KBM-7 (cell line): ENCODE measurements at regions not wholly inside any gene's neighbourhood (a gene's known extent, or its start where the extent isn't known, plus 50 kb on each side); places are given as distances from the start of the nearest gene placed in this dataset.
"Not testable (repeated sequence)": the region's sequence is repeated elsewhere in the genome, so short reads cannot be mapped to it uniquely, and the experiment has no call there.

Experiments
- DNase-seq: peaks from one replicate; pipeline ENCODE4 v3.0.0-alpha.2; 2015
- in situ Hi-C: fragments of 300-500 bp; cut with MboI; formaldehyde crosslinking; loops from 2 replicates; pipeline ENCODE4 v1.14.3; 2020; ENCODE audit warnings: low sequenced_read_pairs, low pct_unique_long_range_greater_than_20kb, mixed read lengths

GRCh38 chr3:153896197-153896596, 225.0 kb upstream of the ARHGEF26 start:
- DNase-seq: no peak
- in situ Hi-C loops: no loop called here

DNA sequence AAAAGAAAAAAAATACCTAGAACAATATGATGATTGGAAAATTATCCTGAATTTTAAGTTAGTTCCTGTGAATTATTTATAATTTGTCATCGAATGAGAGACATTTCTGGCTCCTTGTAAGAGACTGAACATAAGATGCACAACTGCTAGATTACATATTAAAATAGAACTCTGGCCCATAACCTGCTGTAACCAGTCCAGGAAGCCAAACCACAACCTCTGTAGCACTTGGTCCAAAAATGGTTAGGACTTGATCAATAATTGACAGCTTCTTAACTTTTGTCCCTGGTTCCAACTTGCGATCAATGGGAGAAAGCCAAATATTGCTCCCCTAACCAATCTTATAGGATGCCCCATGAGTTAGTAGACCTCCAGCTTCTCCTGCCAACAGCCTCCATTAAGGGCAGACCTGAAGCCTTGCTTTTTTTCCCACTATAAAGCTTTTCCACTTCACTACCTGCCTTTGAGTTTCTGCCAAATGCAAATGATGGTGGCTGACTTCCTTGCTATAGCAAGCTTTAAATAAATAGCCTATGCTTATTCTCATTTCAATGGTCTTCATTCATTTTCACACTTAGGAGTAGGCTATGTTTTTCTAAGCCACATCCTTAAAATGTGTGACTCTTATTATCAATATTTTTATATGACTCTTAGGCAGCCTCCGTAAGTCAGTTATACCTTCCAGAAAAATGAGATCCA, 224.0 kb upstream of the ARHGEF26 start:
- no peak for DNase-seq
- in situ Hi-C loops: no loop called here

DNA sequence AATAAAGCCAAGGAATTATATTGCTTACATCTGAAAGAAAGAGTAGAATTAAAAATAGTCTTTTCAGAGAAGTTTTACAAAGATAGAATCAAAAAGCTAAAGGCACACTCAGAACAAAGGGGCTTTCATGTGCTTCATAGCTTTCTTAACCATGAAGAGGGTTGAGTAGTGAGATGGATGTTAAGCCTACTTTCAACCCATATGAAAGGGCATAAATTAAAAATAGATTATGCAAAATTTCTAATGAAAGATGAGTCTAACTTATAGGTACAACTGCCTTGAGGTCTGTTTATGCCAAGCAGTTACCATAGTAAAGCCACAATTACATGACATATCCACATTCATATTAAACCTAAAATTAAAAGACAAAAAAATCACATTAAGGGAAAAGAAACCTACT, 223.3 kb upstream of the ARHGEF26 start:
- in situ Hi-C loops: no loop called here
- no peak for DNase-seq

DNA sequence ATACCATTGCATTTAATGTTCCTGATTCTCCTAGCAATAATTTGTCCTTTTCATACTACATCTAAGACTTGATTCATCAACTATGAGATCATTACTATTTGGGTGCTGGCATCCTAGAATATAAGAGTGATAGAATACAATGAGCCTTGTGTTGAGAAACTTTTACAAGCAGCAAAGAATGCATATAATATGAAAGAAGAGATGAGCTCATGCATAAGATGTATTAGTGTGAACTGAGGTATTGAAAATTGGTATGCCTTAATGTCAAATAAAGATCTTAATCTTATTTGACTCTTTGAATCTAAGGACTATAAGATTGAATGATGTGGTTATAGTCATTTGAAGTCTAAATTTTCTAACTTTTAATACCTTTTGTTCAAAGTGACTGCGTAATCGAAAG, 220.0 kb upstream of the ARHGEF26 start:
- DNase-seq: no peak

GRCh38 chr3:153901991-153902390, 219.2 kb upstream of the ARHGEF26 start:
- in situ Hi-C loops: no loop called here
- DNase-seq: no peak

More for the DNA sequence above, 220.0 kb upstream of the ARHGEF26 start:
- in situ Hi-C loops: no loop called here

GRCh38 chr3:153903430-153903829, 217.8 kb upstream of the ARHGEF26 start:
- DNase-seq: no peak
- in situ Hi-C loops: no loop called here

- in situ Hi-C loops: no loop called here
- DNase-seq: no peak
Measured at GRCh38 chr3:153906366-153906765, 214.8 kb upstream of the ARHGEF26 start.

DNA sequence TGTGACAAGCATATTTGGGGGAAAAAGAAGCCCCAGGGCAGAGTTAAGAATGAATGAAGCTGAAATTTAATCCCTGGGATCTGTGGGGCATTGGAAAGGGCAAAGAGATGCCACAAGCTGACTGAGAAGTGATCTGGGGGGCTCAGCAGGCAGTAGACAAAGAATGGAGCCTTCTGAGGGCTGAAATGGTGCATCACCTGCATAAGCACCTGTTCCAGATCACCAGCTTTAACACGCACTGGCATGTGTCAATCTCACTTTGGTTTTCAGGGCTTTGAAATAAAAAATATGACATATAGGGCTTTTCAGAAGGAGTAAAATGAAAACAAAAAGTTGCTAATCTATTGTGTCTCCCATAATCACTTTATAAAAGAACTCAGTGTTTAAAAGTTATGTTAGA, 210.8 kb upstream of the ARHGEF26 start:
- no peak for DNase-seq
- in situ Hi-C loops: no loop called here

DNA sequence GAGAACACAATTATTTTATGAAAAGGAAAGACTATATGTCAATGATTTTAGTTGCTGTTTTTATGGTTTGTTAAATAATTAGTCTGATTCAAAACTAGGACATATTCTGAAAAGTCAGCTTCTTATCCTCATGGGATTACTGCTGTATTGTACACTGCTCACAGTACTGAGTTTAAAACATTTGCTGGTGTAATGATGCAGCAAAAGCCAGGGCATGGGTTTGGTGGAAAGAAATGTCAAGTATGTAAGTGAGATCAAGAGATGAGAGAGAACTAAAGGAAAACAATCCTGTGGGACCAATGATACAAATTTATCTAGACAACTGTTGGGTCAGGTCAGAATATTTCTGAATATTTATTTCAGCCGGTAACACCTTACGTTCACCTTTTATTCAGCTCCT, 210.1 kb upstream of the ARHGEF26 start:
- in situ Hi-C loops: no loop called here
- no peak for DNase-seq

GRCh38 chr3:153919773-153920172, 201.4 kb upstream of the ARHGEF26 start:
- in situ Hi-C loops: no loop called here
- no peak for DNase-seq

- in situ Hi-C loops: no loop called here
- DNase-seq: no peak
Measured at GRCh38 chr3:153921826-153922225, 199.4 kb upstream of the ARHGEF26 start.

- no peak for DNase-seq
- in situ Hi-C loops: no loop called here
Measured at GRCh38 chr3:153925841-153926514, 195.2 kb upstream of the ARHGEF26 start.

GRCh38 chr3:153927107-153927506, 194.1 kb upstream of the ARHGEF26 start:
- in situ Hi-C loops: no loop called here
- DNase-seq: peak; percentile 37

DNA sequence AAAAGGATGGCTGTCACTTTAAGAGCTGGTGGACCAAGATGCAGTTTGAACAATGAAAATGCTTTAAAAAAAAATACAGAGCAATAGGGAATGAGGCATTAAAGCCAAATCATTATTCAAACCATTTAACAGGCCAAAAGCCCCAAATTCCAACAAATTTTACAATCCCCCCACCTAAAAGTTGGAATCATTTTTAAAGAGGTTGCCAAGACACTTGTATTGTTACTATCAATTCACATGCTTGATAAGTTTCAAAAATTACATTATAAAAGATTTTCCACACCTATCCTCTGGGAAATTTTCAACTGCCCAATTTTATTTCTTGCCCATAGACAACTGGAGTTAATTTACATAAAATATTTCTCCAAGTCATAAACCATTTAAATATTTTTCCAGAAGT, 192.3 kb upstream of the ARHGEF26 start:
- in situ Hi-C loops: no loop called here
- no peak for DNase-seq

DNA sequence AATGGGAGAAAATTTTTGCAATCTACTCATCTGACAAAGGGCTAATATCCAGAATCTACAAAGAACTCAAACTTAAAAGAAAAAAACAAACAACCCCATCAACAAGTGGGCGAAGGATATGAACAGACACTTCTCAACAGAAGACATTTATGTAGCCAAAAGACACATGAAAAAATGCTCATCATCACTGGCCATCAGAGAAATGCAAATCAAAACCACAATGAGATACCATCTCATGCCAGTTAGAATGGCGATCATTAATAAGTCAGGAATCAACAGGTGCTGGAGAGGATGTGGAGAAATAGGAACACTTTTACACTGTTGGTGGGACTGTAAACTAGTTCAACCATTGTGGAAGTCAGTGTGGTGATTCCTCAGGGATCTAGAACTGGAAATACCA, 187.7 kb upstream of the ARHGEF26 start:
- DNase-seq, in situ Hi-C loops: not testable (repeated sequence)

DNA sequence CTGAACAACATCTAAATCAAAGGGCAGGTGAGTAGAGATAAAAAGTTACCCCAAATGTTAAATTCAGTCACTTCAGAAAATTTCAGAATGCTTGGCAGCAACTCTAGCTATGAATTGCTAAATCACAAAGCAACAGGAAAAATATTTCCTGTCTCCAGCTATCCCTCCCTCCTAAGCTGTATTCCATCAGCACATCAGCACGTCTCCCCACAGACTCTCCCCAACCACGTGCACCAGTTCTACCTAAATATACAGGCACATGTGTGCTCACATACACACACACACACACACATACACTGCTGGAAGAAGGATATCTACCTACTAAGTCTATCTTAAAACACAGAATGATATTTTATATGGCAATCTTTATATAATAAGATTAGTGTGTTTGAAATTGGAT, 177.1 kb upstream of the ARHGEF26 start:
- DNase-seq: no peak
- in situ Hi-C loops: no loop called here

DNA sequence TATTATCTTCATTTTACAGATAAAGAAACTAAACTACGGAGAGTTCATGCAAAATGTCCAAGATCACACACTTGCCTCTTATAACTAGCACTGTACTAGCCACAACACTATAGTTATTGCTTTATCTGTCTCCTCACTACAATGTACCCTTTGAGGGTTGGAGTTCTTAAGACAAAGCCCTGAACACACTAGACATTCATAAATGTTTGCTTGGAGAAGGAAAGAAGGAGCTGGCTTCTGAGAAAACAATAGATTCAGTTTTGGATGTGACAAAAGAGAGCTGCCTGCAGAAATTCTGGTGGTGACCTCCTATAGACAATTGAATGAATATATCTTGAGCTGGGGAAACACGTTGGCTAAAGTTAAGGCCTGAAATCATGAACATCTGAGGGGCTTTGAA, 169.9 kb upstream of the ARHGEF26 start:
- in situ Hi-C loops: no loop called here
- no peak for DNase-seq

GRCh38 chr3:153952091-153952490, 169.1 kb upstream of the ARHGEF26 start:
- in situ Hi-C loops: no loop called here
- no peak for DNase-seq

- DNase-seq: no peak
- in situ Hi-C loops: no loop called here
Measured at GRCh38 chr3:153956613-153957012, 164.6 kb upstream of the ARHGEF26 start.

DNA sequence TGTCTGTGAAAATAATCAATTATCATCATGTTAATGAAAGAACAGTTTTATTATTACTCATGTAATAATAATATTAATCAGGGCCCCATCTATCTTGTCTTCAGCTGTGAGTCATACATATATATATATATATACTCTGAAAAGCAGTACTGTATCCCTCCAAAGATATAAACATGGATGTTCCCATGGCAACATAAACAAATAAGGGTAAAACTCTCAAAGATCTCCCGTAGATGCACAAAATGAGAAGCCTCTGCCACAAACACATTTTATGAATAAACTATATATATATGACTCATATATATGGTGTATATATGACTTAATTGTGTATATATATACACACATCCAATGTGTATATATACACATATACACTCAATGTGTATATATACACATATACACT, 163.8 kb upstream of the ARHGEF26 start:
- no peak for DNase-seq
- in situ Hi-C loops: no loop called here
